Lower leg skin (tissue), 3 donors: ENCODE measurements at regions not wholly inside any gene's neighbourhood (a gene's known extent, or its start where the extent isn't known, plus 50 kb on each side); places are given as distances from the start of the nearest gene placed in this dataset.

Source experiments
- CTCF ChIP-seq, 3 donors: fragments of 450-650 bp; IDR thresholded peaks; one replicate each; pipeline ENCODE4 v1.5.1; 2016; ENCODE audit warnings: antibody characterized with exemption in 3 of 3, mild to moderate bottlenecking in 3 of 3, moderate library complexity in 2 of 3
- POLR2A ChIP-seq, 2 donors: fragments of 450-650 bp; IDR thresholded peaks; one replicate each; pipeline ENCODE4 v1.6.1; 2016 to 2017; ENCODE audit warnings: antibody characterized with exemption in 2 of 2, mild to moderate bottlenecking in 1 of 2, moderate library complexity in 1 of 2

DNA sequence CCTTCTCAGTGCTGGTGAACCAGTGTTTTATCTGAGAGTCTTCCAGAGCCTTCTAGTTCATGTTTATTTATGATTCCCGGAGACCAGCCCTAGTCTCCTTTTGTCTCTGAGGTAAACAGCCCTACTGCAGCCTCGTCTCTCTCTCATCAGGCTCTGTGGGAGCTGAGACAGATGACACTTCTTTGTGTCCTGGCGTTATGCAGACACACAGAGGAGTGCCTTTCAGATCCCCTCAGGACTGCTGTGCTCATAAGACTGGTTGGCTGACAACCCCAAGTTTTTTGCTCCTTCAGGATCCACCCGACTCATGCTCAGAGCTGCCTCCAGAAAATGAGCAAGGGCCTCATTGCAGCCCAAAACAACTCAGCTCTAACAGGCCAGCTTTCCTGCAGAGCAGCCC is 523.8 kb upstream of the SPHKAP start:
- TF ChIP-seq CTCF (IDR thresholded peaks at IDR 0.05) (no peak), POLR2A (IDR thresholded peaks at IDR 0.05) (no peak)
